ENCODE measurements at regions not wholly inside any gene's neighbourhood (a gene's known extent, or its start where the extent isn't known, plus 50 kb on each side); places are given as distances from the start of the nearest gene placed in this dataset.

- H3K27ac ChIP-seq: peak overlapping the region in 2 of 4 donors; percentile 25 to 40
- 51 to 71% methylated on average over 2 to 3 of the region's 3 CpGs for WGBS, 2 donors (ENCODE audit: low coverage in 1 of 2)
- no peak overlapping the region for H3K4me3 ChIP-seq
- TF ChIP-seq CTCF (IDR thresholded peaks at IDR 0.05): no peak
- no peak for TF ChIP-seq EP300 (IDR thresholded peaks at IDR 0.05; ENCODE audit: low read depth)
- TF ChIP-seq POLR2AphosphoS5 (IDR thresholded peaks at IDR 0.05): no peak
- no peak for TF ChIP-seq POLR2A (IDR thresholded peaks at IDR 0.05)
- no peaks in the 10 kb centered on the region for H3K36me3 ChIP-seq
- no peak for DNase-seq
- no peaks in the 10 kb centered on the region for H3K9me3 ChIP-seq
- in situ Hi-C loops (cut with MboI; ENCODE audit: low pct_ligation_motif_present in 1 of 4, low pct_unique_long_range_greater_than_20kb in 1 of 4, low sequenced_read_pairs in 3 of 4): no loop called here
- H3K27me3 ChIP-seq: no peaks in the 10 kb centered on the region
- intact Hi-C loops (cut with DNase I; ENCODE audit: low total_unique reads): no loop called here
- peaks cover 0 to 5% (median 0%) of the 10 kb centered on the region in 4 donors for H3K4me1 ChIP-seq
These were observed 454.1 kb upstream of the USP24 start for GRCh38 chr1:55669293-55669692.

DNA sequence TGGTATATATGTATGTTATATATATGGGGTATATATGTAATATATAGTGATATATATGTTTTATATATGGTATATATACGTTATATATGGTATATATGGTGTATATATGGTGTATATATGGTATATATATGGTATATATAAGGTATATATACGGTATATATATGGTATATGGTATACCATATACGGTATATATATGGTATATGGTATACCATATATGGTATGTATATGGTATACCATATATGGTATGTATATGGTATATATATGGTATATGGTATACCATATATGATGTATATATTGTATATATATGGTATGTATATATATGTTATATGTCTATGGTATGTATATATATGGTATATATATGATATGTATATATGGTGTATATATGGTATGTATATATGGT is 447.7 kb upstream of the USP24 start:
- no peak for TF ChIP-seq POLR2AphosphoS5 (IDR thresholded peaks at IDR 0.05)
- no peak for TF ChIP-seq POLR2A (IDR thresholded peaks at IDR 0.05)
- TF ChIP-seq CTCF (IDR thresholded peaks at IDR 0.05): no peak
- no peak for TF ChIP-seq EP300 (IDR thresholded peaks at IDR 0.05; ENCODE audit: low read depth)
- WGBS, 2 donors (ENCODE audit: low coverage in 1 of 2): 84 to 88% methylated on average over 3 of the region's 3 CpGs
- intact Hi-C loops (cut with DNase I; ENCODE audit: low total_unique reads) (no loop called here), in situ Hi-C loops (cut with MboI; ENCODE audit: low pct_ligation_motif_present in 1 of 4, low pct_unique_long_range_greater_than_20kb in 1 of 4, low sequenced_read_pairs in 3 of 4) (no loop called here)
- Histone ChIP-seq H3K4me1 (no peaks in the 10 kb centered on the region), H3K4me3 (no peak overlapping the region), H3K27me3 (no peaks in the 10 kb centered on the region), H3K9me3 (no peaks in the 10 kb centered on the region), H3K36me3 (no peaks in the 10 kb centered on the region), H3K27ac (no peak overlapping the region)
- DNase-seq: no peak

GRCh38 chr1:55658917-55659316 is 443.8 kb upstream of the USP24 start:
- no peaks in the 10 kb centered on the region for H3K36me3 ChIP-seq
- 35 to 70% methylated on average over 2 of the region's 2 CpGs for WGBS, 2 donors (ENCODE audit: low coverage in 1 of 2)
- no peak overlapping the region for H3K27ac ChIP-seq
- no peaks in the 10 kb centered on the region for H3K4me1 ChIP-seq
- intact Hi-C loops (cut with DNase I; ENCODE audit: low total_unique reads): no loop called here
- in situ Hi-C loops (cut with MboI; ENCODE audit: low pct_ligation_motif_present in 1 of 4, low pct_unique_long_range_greater_than_20kb in 1 of 4, low sequenced_read_pairs in 3 of 4): no loop called here
- DNase-seq: no peak
- H3K9me3 ChIP-seq: no peaks in the 10 kb centered on the region
- H3K4me3 ChIP-seq: no peak overlapping the region
- H3K27me3 ChIP-seq: no peaks in the 10 kb centered on the region
- TF ChIP-seq EP300 (IDR thresholded peaks at IDR 0.05; ENCODE audit: low read depth): no peak
- no peak for TF ChIP-seq POLR2AphosphoS5 (IDR thresholded peaks at IDR 0.05)
- TF ChIP-seq POLR2A (IDR thresholded peaks at IDR 0.05): no peak
- TF ChIP-seq CTCF (IDR thresholded peaks at IDR 0.05): no peak

- H3K36me3 ChIP-seq: no peaks in the 10 kb centered on the region
- 77 to 78% methylated on average over 3 to 4 of the region's 4 CpGs for WGBS, 2 donors (ENCODE audit: low coverage in 1 of 2)
- H3K4me1 ChIP-seq: no peaks in the 10 kb centered on the region
- DNase-seq: no peak
- no peak overlapping the region for H3K27ac ChIP-seq
- TF ChIP-seq POLR2AphosphoS5 (IDR thresholded peaks at IDR 0.05): no peak
- no peak for TF ChIP-seq EP300 (IDR thresholded peaks at IDR 0.05; ENCODE audit: low read depth)
- TF ChIP-seq POLR2A (IDR thresholded peaks at IDR 0.05): no peak
- TF ChIP-seq CTCF (IDR thresholded peaks at IDR 0.05): no peak
- no peaks in the 10 kb centered on the region for H3K9me3 ChIP-seq
- no peaks in the 10 kb centered on the region for H3K27me3 ChIP-seq
- in situ Hi-C loops (cut with MboI; ENCODE audit: low pct_ligation_motif_present in 1 of 4, low pct_unique_long_range_greater_than_20kb in 1 of 4, low sequenced_read_pairs in 3 of 4): no loop called here
- intact Hi-C loops (cut with DNase I; ENCODE audit: low total_unique reads): no loop called here
- H3K4me3 ChIP-seq: no peak overlapping the region
These were observed 439.6 kb upstream of the USP24 start for GRCh38 chr1:55654750-55655149.
